ENCODE measurements at regions not wholly inside any gene's neighbourhood (a gene's known extent, or its start where the extent isn't known, plus 50 kb on each side); places are given as distances from the start of the nearest gene placed in this dataset.

DNA sequence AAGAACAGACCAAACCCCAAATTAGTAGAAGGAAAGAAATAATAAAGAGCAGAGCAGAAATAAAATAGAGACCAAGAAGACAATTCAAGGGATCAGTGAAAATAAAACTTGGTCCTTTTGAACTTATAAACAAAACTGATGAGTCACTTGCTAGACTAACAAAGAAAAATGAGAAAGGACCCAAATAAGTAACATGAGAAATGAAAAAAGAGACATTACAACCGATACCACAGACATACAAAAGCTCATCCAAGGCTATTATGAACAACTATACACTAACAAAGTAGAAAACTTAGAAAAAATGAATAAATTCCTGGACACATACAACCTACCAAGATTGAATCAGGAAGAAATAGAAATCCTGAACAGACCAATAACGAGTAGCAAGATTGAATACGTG is 414.5 kb downstream of the HTR7 start:
- H3K4me3 ChIP-seq (ENCODE audit: low read length) = no peak overlapping the region
- TF ChIP-seq, protein P1, sequence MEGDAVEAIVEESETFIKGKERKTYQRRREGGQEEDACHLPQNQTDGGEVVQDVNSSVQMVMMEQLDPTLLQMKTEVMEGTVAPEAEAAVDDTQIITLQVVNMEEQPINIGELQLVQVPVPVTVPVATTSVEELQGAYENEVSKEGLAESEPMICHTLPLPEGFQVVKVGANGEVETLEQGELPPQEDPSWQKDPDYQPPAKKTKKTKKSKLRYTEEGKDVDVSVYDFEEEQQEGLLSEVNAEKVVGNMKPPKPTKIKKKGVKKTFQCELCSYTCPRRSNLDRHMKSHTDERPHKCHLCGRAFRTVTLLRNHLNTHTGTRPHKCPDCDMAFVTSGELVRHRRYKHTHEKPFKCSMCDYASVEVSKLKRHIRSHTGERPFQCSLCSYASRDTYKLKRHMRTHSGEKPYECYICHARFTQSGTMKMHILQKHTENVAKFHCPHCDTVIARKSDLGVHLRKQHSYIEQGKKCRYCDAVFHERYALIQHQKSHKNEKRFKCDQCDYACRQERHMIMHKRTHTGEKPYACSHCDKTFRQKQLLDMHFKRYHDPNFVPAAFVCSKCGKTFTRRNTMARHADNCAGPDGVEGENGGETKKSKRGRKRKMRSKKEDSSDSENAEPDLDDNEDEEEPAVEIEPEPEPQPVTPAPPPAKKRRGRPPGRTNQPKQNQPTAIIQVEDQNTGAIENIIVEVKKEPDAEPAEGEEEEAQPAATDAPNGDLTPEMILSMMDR (conservative IDR thresholded peaks at IDR 0.05; ENCODE audit: low read length) = no peak
- no peak for DNase-seq (ENCODE audit: low read depth)

DNA sequence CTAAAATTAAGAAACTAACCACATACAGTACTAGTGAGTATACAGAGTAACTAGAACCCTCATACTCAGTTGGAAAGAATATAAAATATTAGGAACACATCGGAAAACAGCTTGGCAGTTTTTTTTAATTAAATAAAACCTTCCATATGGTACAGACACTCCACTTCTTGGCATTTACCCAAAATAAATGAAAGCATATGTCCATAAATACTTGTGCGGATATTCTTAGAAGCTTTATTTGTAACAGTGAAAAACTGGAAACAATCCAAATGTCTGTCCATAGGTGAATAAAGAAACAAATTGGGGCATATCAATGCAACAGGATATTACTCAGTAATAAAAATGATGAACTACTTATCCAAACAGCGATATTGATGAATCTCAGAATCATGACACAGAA is 410.0 kb downstream of the HTR7 start:
- TF ChIP-seq, protein P1 (conservative IDR thresholded peaks at IDR 0.05; ENCODE audit: low read length) = no peak
- H3K4me3 ChIP-seq (ENCODE audit: low read length) = no peak overlapping the region
- no peak for DNase-seq (ENCODE audit: low read depth)

DNA sequence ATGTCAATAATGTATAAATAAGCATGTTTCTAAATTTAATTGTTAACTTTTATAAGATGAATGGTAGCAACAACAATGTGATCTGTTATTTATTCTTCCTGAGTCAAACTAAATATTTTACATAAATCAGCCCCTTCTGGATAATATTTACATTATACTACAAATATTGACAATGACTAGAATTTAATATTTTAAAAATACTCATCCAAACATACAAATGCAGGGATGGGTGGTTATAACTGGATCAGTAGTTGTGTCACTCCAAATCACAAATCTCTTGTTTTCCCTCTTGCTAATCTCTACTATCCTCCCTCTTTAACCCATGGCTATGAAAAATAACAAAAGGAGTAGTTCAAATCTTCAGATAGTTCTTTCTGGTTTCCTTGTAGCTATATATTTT is 407.0 kb downstream of the HTR7 start:
- TF ChIP-seq, protein P1 (conservative IDR thresholded peaks at IDR 0.05; ENCODE audit: low read length) = no peak
- no peak overlapping the region for H3K4me3 ChIP-seq (ENCODE audit: low read length)
- no peak for DNase-seq (ENCODE audit: low read depth)

DNA sequence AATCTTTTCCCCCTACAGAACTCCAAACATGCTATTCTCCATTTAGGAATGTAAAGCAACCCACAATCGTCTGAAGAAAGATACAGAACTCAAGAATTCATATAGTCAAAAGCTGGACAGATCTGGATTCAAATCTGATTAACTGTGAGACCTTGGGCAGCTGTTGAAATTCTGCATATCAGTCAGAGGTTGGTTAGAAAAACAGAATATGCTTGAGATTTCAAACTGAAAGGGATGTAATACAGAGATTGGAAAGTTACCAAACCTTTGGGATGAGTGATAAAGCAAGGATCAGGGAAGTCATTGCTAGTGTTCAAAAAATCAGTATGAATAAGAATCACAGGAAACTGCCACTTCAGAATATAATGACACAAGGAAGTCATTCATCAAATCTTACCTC is 406.6 kb downstream of the HTR7 start:
- TF ChIP-seq, protein P1 (conservative IDR thresholded peaks at IDR 0.05; ENCODE audit: low read length) = no peak
- H3K4me3 ChIP-seq (ENCODE audit: low read length) = no peak overlapping the region
- DNase-seq (ENCODE audit: low read depth) = no peak

DNA sequence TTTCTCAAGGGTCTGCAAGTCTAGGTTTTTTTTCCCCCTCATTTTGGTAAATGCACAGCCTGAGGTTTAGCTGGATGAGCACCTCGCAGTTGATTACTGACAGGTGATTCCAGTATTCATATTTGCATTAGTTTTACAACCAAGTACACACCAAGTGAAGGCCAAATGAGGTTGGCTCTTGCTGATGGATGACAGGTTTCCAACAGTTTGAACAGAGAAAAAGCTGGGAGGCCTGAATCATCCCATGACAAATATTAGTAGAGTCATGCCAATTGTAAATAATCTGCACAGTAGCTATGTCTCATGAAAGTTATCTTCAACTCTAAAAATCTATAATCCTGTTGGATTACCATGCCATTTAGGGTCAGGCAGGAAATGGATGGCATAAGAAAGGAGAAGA is 399.8 kb downstream of the HTR7 start:
- no peak overlapping the region for H3K4me3 ChIP-seq (ENCODE audit: low read length)
- TF ChIP-seq, protein P1 (conservative IDR thresholded peaks at IDR 0.05; ENCODE audit: low read length) = no peak
- no peak for DNase-seq (ENCODE audit: low read depth)

DNA sequence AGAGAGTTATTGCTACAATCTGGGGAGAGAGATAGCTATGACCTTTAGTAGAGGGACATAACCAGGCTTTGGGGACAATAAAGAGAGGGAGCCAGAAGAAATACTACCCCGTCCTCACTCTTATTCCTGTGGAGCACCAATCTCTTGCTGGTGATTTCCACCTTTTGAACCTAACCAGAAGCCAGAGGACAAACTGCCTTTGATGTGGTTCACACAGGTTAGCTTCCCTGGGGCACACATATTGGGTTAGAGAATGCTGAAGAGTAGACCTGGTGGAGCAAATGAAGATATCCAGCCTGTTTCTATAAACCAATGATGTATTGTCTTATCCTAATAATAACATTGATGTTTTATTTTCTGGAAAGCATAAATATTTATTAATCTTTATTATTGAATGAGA is 399.3 kb downstream of the HTR7 start:
- DNase-seq (ENCODE audit: low read depth) = no peak
- H3K4me3 ChIP-seq (ENCODE audit: low read length) = no peak overlapping the region
- TF ChIP-seq, protein P1 (conservative IDR thresholded peaks at IDR 0.05; ENCODE audit: low read length) = no peak

DNA sequence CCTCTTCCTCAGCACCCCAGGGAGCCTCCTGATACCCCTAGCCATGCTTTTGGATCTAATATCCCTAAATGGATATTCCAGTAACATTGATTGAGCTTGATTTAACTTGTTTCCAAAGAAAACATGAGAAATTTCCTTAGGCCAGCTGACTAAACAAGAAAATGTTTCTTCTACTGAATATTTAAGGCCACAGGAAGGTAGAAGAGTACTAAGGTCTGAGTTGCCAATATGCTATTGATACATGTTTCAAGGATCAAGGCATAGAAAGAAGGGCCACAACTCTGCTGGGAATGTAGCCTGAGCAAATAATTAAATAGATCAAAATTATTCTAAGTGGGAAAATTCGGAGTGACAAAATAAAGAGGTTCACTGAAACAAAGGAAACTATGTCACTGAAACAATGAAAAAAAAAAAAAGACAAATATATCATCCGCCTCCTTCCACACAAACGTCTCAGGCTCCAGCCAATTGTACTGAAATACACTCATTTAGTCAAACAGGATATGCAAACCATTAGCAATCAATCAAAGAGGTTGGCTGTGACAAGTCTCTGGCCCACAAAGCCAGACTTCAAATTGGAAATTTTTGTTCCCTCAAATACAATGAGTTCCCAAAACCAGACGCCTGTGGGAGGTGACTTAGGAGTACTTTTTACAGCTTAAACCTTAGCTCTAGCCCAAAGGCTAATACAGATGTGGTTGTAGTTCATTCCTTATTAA is 396.2 kb downstream of the HTR7 start:
- no peak overlapping the region for H3K4me3 ChIP-seq (ENCODE audit: low read length)
- TF ChIP-seq, protein P1 (conservative IDR thresholded peaks at IDR 0.05; ENCODE audit: low read length) = no peak
- DNase-seq (ENCODE audit: low read depth) = no peak
